GM04503 (cell line): ENCODE measurements at regions not wholly inside any gene's neighbourhood (a gene's known extent, or its start where the extent isn't known, plus 50 kb on each side); places are given as distances from the start of the nearest gene placed in this dataset.
A peak's percentile ranks its signal among the peaks of the same experiment; 100 is the strongest.
"Not testable (repeated sequence)": the region's sequence is repeated elsewhere in the genome, so short reads cannot be mapped to it uniquely, and the experiment has no call there.

ENCODE experiments used
- DNase-seq: peaks from one replicate; pipeline ENCODE4 v3.0.0-alpha.2; 2012; ENCODE audit warnings: low read depth

DNA sequence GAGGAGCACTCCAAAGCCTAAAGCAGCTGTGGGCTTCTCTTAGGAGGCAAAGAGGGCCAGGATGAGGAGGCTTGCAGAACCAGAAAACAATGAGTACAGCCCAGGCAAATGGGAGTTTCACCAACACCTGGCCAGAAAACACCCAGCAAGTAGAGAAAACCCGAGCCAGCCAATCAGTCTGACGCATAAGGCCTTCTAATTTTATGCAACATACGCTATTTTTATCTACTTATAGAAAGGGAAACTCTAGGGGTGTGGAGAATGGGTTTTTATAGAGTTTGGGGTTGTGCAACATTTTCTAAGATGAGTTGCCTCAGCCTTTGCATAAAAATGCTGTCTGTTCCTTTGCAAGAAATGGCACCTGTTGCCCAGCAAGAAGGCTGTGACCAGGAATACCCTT, 529.0 kb upstream of the CDH5 start:
- no peak for DNase-seq

DNA sequence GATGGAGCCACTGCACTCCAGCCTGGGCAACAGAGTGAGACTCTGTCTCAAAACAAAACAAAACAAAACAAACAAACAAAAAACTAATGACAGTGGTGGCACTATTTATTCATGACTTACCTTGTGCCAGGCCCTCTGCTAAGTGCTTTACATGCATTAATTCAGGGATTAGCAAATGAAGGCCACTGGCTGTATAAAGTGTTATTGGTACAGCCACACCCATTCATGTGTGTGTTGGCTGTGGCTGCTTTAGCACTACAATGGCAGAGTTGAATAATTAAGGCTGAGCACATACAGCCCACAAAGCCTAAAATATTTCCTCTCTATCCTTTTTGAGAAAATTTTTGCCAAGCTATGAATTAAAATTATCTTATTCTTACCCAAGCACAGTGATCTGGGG, 531.8 kb upstream of the CDH5 start:
- DNase-seq, result no peak

GRCh38 chr16:65833171-65833871, 533.2 kb upstream of the CDH5 start:
- DNase-seq, result peak; percentile 63

DNA sequence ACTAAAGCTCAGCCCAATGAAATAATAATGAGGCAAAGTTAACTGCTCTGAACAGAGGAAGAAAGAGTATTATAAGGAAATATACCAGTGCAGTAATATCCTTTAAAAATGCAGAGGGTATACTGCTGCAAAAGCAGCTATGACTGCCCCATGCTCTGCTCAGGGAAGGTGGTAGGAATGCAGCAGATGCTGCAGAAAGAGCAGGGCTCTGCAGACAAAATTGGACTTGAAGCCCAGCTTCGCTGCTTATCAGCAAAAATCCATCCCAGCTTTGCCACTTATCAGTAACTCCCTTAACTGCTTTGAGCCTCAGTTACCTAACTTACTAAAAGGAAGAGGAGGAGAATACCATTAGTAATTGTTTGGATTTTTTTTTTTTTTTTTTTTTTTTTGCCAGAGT, 533.8 kb upstream of the CDH5 start:
- no peak for DNase-seq

DNA sequence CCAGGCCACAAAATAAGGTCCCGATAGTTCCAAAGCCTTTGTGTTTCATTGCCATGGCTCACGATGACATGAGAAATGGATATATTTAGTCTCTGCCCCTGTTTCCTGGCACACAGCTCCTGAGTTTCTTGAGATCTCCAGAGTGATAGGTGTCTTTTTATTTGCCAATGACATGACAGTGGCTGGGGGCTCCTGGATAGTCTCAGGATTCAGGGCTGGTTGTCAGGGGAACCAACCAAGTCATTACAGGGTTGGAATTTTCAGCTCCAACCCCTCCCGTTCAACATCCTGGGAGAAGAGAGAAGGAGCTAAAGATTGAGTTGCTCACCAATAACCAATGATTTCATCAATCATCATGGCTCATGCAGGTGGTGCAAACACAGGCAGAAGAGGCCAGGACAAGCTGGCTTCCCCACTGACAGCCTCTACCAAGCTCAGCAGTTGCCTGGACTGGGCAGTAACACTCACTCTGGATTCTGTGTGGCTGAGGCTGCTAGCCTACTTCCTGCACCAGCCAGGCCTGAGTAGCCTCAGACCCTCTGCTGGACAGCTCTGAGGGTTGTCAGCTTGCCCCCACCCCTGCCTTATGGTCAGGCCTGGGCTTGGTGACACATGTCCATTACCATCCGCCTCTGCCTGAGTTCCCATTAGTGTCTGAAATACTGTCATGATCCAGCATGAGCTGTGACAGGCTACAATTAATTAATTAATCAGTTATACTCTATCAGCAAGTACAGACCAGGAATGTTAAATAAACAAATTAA, 534.4 kb upstream of the CDH5 start:
- no peak for DNase-seq

DNA sequence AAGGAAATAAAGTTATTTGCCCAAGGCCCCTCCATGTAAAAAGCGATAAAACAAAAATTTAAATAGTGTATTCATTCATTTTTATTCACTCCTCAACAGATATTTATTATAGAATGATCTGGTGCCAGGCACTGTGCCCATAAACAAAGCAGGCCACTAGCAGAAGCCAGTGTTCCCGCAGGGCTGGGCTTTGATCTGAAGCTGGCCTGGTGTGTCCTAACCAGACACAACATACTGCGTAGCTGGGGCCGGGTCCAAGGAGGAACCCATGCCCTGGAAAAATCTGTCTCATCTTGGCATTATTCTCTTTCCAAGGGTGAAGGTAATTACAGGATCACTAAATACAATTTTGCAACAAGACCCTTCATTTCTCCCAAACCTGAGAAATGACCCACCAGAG, 537.4 kb upstream of the CDH5 start:
- DNase-seq, result no peak

DNA sequence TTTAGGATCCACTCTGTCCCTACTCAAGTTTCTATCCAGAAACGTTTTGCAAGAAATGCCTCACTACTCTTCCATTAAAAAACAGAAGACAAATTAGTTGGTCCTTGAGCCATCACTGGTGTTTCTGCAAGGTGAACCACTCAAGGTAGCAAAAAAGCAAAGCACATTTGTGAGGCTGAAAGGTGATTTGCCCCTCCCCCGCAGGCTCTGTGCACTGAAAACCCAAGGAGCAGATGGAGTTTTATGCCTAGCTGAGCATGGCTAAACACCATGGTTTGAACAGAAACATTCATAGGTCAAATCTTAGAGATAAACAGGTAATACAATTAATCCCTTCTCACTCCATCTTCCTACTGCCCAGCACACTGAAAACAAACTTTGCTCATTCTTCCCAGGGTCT, 538.2 kb upstream of the CDH5 start:
- no peak for DNase-seq

GRCh38 chr16:65827231-65827630, 539.3 kb upstream of the CDH5 start:
- DNase-seq, result no peak

DNA sequence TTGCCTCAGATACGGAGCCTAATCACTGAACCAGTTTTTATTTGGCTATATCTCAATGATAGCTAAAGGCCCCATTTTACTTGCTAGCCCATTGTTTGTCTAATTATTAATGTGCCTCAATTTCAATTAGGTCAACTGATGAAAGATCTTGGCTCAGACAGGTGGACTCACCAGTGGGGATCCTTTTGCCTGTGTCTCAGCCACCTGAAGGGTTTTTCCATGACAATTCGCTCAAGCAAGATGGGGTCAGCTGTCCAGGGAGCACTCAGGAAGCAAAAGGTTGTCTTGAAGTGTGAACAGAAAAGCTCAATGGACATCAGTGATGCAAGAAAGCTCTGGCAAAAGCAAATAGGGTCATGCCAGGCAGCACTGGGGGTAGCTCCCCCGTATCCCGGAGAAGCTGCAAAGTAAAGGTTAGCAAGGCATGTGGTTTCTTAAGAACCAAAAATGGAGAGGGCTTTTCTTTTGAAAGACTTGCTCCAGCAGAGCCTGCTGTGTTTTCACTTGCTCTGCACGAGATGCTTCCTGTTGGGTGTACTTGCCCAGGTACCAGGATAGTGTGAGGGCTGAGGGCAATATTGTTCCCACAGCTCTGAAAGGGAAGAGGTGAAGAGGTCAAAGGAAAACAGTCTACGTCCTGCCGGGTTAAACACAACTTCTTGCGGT, 541.2 kb upstream of the CDH5 start:
- DNase-seq, result no peak

- DNase-seq, result no peak
Observed at GRCh38 chr16:65822148-65822547, 544.3 kb upstream of the CDH5 start.

- no peak for DNase-seq
Observed at GRCh38 chr16:65819136-65819898, 547.2 kb upstream of the CDH5 start.

DNA sequence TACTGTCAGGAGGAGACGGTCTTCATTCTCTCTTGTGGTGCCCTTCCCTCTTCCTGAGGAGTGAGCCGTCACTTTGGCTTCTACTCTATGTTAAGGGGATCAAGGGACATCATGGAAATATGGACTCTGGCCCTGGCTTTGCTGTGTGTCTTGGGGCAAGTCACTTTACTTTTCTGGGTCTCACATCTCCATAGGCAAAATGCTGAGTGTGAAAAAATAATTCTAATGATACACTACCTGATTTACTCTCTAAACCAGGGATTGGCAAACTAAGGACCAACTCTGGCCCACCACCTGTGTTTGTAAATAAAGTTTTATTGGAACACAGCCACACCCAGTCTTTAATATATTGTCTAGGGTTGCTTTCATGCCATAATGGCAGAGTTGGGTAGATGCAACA, 548.7 kb upstream of the CDH5 start:
- no peak for DNase-seq

DNA sequence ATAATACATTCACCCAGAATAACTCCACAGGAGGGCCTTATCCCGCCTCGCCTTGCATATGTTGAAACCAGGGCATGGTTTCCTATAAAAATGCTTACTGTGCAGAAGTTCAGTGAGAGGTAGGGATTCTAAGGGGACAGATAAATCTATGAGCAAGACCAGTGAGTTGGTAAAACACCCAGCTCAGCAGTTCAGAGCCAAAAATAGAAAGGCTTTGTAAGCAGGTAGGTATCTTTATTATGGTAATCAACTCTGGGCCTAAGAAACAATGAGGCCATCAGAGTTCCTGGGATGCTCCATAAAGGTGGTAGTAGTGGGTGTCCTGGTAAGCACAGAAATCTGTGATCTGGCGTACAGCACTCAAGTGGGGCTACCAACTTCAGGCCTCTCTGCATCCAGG, 549.4 kb upstream of the CDH5 start:
- no peak for DNase-seq

GRCh38 chr16:65816556-65816955, 549.9 kb upstream of the CDH5 start:
- no peak for DNase-seq

- no peak for DNase-seq
Observed at GRCh38 chr16:65815707-65816106, 550.8 kb upstream of the CDH5 start.

DNA sequence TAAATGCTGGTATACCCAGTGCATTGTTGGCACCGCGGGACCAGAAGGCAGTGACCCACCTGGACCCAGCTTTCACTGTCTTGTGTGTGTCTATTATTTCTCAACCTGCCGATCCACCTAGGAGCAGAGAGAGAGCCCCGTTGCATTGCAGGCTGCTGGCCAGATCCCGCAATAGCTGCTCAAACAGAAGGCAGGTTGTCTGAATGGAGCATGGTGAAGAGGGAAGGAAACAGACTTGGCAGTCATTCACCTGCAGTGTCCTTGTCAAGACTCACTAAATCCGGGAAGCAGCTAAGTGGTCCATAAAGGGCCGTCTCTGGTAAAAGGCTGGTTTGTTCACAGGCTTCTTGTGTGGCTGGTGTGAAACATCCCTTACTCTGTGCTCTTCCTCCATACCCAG, 552.6 kb upstream of the CDH5 start:
- not testable (repeated sequence) for DNase-seq

DNA sequence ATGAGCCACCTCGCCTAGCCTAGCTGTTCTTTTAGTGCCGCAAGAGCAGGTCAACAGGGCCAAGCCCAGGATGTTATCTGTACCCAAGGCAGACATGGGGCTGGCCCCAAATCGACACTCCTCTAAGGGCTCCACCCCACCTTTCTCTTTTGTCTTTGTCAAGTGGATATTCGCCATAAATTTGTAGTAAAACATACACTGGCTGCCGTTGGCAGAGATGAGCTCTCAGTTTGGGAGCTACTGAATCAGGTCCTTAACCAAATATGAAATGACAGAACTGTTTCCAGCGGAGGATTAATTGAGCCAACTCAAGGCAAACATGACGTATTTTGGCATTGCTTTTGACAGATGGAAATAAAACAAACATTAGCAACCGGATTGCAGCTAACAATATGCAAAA, 556.9 kb upstream of the CDH5 start:
- DNase-seq, result no peak

DNA sequence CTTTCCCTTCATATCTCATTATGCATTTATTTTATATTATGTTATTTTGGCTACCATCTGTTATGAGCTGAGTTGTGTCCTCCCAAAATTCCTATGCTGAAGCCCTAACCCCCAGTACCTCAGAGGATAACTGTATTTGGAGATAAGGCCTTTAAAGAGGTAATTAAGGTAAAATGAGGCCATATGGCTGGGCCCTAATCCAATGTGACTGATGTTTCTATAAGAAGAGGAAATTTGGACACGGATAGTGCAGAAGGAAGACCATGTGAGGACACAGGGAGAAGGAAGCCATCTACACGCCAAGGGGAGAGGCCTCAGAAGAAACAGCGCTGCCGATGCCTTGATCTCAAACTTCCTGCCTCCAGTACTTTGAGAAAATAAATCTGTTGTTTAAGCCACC, 557.7 kb upstream of the CDH5 start:
- no peak for DNase-seq

DNA sequence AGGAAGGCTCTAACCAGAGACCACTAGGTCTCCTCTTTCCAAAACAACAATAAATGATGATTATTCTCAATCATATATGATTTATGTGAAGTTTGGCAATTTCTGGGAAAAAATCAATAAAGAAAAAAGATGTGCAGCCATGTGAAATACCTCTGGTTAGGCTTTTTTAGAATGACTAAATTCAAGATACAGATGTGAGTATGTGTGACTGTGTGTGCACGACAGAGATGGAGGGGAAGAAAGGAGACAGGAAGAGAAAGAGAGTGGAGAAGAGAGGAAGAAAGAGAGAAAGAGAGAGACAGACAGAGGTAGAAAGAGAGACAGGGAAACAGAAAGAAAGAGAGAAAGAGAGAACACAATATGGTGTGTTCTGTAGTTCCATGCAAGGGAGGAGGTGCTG, 558.6 kb upstream of the CDH5 start:
- DNase-seq, result no peak

DNA sequence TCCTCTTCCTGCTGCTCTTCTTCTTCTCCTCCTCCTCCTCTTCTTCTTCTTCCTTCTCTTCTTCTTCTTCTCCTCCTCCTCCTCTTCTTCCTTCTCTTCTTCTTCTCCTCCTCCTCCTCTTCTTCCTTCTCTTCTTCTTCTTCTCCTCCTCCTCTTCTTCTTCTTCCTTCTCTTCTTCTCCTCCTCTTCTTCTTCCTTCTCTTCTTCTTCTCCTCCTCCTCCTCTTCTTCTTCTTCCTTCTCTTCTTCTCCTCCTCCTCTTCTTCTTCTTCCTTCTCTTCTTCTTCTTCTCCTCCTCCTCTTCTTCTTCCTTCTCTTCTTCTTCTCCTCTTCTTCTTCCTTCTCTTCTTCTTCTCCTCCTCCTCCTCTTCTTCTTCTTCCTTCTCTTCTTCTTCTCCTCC, 560.8 kb upstream of the CDH5 start:
- not testable (repeated sequence) for DNase-seq

GRCh38 chr16:65796481-65796880, 570.0 kb upstream of the CDH5 start:
- DNase-seq, result no peak

DNA sequence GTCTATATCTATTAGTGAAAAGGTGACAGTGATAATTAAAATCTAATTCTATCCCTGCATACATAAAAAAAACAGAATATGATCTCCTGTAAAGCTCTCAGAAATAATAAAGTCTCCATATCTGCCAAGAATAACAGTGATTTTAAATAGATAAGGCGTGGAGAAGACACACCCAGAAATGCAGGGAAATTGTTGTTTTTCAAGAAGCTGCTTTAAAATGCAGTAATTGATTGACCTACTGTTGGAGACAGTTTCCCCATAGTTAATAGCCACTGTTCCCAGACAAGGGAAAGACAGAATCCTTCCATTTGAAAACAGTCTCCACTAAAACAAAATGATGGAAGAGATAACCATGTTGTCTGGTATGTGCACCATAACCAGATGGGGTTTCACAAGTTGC, 571.5 kb upstream of the CDH5 start:
- DNase-seq, result no peak

DNA sequence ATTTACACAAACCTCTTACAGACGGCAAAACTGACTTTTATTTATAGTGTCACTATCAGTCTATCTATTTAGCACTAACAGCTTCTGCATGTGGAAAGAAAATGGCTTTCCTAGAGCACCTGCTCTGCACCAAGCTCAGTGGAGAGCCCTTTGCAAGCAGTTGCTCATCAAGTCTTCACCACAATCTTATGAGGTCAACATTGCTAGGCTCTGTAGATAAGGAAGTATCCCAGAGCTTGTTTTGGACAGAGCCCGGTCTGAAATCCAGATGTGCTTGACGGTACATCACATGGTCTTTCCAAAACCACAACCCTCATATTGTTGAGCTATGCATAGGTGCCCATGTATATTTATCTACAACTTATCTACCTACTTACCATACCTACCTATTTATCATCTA, 572.7 kb upstream of the CDH5 start:
- DNase-seq, result no peak
